T-helper 22 cell (primary cell): ENCODE measurements at regions not wholly inside any gene's neighbourhood (a gene's known extent, or its start where the extent isn't known, plus 50 kb on each side); places are given as distances from the start of the nearest gene placed in this dataset.

Source experiments
- DNase-seq: peaks from one replicate; pipeline ENCODE4 v3.0.0-alpha.2; 2020; ENCODE audit warnings: low read depth

DNA sequence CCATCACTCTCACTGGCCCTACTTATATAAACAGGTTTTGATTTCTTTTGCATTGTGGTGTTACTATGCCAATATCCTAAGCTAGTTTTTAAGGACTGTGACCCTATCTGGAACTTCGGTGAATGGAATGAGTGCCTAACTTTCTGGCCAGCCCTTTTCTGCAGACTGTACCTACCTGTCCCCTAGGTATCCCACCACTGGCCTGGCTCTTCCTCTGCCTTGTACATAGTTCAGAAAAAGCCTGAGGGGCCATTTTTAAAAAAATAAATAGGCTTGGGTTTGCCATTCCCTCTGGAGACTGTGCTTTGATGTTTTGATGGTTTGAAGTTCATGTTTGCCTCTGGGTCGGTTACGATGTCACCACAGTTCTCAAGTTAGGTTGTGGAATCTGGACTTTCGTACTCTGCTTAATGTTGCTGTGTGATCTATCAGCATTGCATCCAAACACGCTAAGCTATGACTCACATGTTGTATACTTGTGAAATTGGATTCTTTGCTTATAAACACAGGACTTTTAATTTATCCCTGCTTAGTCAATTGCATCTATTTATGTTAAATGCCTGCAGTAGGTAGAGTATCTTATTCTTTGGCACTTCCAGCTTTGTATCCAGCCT lies 182.0 kb downstream of the ANKRD50 start:
- DNase-seq, result no peak

DNA sequence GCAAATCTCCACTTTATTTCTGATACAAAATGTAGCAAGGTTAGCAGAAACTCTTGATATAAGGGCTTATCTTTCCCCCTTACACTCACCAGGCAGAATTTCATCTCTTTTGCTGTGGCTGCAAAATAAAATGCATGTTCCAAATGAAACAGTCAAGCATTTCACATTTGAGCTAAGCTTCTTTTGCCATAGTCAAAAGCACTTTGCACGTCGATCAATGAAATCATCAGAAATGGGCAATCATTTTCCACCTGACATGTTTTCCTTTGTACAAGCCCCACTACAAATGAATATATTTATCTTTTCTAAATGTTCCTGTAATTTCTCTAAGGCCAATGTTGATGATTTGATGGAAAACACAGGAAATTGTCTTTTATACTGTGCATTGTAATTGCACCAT lies 178.4 kb downstream of the ANKRD50 start:
- DNase-seq, result no peak

DNA sequence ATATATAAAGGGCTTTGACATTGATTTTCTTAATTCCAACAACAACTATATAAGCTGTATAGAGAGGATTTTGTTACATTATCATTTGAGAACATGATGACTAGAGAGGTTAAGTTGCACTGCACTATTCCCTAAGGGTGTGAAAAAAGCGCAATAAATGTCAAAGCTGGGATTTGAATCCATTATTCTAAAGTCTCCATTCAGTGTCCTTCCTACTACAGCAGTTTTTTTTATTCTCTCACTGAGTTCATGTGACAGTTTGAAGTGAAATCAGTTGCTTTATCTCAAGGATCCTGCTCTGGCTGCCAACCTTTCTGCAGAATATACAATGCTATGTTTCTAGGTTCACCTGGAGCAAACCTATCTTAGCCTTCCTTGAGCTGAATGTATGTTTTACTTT lies 177.5 kb downstream of the ANKRD50 start:
- DNase-seq, result no peak

DNA sequence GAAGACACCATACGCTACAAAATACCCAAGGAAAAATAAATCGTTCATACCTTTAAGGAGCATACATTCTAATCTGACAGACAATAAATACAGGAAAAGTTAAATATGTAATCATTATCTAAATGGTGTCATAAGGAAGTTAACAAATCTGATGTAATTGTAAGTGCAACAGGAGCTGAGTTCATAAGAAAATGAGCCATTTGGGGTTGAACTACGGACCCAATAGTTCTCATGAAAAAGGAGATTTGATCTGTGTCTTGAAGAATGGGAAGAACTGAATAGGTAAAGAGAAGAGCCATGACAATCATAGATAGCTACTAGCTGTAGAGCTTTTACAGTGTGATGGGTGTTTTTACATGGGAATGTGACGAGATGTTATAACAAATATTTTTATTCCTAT lies 175.6 kb downstream of the ANKRD50 start:
- no peak for DNase-seq

DNA sequence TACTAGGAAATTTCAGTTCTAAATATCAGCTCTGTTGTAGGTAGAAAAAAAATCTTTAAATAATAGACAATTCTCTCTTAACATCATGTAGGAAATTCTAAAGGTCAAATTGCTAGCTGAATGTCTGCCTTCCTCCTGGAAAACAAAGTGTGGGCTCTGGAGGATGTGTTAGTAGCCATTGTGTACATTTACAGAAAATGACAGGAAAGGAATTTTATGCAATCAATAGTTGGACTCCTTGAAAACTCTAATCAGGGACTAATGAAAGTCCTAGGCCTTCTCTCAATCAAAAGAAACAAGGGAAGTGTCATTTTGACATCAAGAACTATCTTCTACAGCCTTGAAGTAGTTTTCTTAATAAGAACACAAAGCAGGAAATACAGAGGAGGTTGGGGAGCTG lies 174.6 kb downstream of the ANKRD50 start:
- DNase-seq, result no peak

DNA sequence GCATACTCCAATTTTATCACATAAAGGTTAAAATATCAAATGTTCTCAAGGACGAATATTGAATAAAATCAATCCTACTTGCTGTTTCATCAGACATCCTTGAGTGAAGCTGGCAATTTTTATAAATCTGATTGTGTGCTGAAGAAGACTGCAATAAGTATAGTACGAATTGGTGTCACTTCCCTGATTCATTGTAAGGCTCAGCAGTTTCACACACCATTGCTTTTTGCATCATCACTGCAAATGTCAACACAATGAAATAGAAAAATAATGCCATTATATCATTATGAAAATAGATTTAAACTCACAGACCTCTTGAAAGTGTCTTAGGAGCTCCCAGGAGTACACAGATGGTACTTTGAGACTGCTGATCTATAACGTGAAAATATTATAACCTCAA lies 172.5 kb downstream of the ANKRD50 start:
- no peak for DNase-seq

DNA sequence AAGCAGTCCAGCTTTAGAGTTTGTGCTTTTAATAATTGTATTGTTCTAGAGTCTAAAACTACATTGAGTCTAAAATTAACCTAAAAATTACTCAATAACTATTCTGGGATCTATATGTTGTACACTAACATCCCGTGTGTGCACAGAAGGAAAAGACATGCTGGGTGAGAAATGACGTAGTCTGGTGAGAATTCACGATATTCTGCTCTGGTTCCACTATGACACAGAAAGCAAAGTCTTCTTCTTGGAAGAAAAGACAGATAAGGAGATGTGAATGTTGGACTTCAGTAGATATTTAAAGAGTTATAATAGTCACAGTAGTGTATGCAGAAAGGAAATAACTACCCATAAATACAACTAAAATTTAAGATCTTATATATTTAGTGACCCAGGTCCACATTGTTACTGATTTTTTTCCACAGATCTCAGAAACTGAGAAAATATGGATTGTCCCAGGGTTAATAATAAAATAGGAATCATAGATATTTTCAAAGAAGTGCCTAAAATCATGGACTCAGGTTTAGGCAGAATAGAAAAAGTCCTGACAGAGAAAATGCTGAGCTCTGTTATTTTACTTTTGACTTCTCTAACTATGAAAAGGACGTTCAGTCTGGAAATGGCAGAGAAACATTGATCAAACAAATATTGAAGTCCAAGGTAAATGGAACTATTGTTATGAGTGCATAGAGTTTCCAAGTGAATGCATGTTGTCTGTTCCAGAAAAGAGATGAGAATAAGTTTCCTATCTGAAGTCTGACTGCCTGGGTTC lies 170.7 kb downstream of the ANKRD50 start:
- no peak for DNase-seq

DNA sequence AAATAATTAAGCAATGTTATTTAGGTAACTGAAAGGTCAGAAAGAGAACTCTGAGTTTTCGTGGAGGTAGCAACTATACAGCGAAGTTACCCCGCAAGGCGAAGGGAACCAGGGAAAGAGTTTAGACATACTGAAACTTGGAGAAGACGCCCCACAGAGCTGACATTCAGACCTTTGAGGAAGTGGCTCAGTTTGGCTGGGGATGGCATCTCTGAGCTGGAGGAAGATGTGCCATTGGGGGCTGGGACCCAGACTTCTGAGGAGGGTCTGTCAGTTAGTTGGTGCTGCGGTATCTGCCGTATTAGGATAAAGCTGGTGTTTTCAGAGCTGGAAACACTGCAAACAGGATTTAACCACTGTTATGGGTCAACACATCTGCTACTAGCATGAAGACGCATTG lies 156.6 kb downstream of the ANKRD50 start:
- no peak for DNase-seq

DNA sequence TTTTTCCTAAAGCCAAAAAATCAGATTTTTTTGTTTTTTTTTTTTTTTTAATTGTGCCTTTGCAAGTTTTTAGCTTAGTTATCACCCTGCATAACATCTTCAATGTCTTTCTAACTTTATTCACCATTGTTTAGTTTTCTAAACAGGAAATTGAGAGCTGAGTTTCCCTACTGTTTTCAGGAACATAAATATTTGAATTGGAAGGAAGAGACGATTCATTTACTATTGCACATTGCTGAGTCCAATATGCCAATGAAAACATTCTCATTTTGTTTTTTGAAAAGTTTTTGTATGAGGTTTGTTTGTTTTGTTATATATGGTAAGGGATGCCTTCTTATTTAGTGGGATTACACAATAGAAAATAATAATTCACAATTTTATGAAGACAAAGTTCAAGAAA lies 148.4 kb downstream of the ANKRD50 start:
- no peak for DNase-seq

DNA sequence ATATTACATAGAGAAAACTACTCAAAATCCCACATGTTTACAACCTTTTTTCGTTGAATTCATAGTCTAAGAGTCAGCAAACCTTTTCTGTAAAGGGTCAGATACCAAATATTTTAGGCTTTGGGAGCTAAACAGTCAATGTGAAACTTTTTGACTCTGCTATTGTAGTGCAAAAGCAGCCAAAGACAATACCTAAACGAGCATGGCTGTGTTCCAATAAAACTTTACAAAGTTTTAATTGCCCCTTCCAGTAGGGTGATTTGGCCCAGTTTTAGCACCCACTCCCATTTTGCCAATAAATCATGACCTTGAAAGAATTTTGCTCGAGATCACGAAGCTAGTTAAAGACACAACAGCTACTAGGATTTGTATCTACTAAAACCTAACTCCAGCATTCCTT lies 147.2 kb downstream of the ANKRD50 start:
- no peak for DNase-seq

DNA sequence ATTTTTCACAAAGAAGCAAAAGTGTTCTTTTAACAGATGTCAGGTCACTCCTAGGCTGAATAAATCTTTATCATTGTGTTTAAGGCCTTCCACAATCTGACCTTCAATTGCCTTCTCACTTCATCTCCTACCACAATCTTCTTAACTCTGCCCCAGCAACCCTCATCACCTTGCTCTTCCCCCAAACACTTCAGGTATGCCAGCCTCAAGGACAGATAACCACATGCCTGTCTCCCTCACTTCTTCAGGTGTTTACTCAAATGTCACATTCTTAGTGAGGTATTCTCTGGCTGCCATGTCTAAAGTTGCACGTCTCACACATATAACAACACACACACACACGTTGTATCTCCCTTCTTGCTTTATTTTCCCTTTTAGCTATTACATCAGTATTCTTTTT lies 146.5 kb downstream of the ANKRD50 start:
- no peak for DNase-seq

DNA sequence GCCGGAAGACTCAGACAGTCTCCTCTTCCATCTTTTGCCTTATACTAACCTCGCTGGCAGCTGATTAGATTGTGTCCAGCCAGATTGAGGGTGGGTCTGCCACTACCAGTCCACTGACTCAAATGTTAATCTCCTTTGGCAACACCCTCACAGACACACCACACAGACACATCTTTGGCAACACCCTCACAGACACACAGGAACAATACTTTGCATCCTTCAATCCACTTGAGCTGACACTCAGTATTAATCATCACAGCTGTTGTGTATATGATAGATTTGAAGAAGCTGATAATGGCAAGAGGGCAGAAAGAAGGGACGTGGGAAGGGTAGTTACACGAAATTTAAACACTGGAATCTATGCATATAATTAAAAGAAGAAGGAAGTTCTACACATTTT lies 139.5 kb downstream of the ANKRD50 start:
- DNase-seq, result no peak

DNA sequence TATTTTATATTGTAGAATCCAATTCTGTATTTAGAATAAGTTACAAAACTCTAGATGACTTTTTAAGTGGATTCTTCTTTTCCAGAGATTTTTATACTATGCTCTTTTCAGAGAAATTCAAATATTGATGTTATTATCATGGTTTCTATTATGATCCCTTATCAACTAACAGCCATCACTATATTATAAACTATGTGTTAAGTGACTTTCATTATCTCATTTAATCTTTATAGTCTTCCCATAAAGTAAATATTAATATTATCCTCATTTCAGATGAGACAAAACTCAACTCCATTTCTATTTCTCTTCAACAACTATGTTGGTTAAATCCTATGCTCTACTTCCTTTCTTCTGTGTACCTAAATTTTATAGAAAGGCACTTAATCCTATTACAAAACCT lies 132.6 kb downstream of the ANKRD50 start:
- DNase-seq, result no peak

DNA sequence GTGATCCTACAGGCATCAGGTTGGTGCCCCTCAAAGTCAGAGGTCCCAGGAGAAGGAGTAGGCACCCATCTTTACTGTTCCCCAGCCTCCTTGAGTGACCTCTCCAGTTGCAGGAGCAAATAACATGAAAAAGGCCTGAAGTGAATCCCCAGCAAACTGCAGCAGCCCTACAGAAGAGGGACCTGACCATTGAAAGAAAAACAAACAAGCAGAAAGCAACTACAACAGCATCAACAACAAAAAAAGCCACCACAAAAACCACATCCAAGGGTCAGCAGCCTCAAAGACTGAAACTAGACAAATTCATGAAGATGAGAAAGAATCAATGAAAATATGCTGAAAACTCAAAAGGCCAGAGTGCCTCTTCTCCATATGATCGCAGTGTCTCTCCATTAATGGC lies 128.7 kb downstream of the ANKRD50 start:
- DNase-seq, result no peak

DNA sequence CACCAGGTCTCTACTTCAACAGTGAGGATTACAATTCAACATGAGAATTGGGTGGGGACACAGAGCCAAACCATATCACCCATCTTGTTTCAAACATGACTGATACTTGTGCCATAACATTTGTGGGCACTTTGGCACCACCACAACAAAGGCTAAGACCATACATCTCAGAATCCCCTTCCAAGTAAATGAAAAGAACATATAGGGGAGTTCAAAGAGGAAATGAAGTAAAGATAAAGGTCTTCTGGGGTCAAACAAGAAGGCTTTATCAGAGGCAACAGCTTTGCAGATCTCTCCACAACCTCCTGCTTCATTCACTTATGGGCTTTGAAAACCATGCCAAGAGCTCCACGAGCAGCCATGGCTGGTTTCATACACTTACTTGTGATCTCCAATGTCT lies 122.7 kb downstream of the ANKRD50 start:
- DNase-seq, result no peak

DNA sequence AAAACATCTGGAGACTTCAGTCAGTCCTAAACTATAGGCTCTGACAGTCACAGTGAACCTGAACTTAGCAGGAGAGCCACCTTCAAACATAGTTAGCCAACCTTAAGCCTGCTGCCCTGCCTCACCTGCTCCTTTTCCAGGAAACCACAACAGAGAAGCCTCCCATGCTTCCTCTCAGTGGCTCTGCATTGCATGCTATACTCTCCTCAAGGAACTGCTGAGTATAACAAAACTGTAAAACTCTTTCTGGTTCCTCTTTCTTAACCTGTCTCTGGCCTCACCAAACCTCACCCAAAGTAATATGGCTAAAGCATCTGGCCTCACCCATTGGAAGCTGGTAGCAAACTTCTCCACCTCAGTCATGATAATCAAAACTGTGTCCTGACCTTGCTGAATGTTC lies 122.1 kb downstream of the ANKRD50 start:
- DNase-seq, result no peak

DNA sequence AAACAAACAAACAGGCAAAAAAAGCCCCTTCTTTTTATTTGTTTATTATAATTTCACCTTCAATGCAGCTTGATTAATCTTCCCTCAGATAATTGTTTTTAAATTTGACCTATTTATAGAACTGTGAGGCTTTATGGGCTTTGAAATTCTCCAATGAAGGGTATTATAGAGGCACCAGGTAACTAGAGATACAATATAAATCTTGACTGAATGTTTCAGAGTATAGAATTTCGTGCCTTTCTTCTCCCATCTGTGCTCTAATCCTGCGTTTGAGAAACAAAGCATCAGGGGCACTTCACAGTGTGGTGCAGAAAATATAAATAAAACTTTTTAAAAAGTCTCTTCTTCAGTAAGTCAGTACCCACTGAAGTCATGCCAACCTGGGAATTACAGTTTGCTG lies 120.9 kb downstream of the ANKRD50 start:
- no peak for DNase-seq

DNA sequence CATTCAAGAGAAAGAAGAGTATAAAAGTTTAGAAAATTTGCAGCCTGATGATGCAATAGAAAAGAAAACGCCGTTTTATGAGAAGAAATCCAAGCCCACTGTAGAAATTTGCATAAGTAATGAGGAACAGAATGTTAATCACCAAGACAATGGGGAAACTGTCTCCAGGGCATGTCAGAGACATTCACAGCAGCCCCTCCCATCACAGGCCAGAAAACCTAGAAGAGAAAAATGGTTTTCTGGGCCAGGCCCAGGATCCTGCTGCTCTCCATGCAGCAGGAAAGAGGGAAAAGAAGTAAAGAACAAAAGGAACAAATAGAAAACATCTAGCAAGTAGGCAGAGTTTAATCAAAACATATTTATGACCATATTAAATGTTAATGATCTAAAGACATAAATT lies 119.0 kb downstream of the ANKRD50 start:
- no peak for DNase-seq

DNA sequence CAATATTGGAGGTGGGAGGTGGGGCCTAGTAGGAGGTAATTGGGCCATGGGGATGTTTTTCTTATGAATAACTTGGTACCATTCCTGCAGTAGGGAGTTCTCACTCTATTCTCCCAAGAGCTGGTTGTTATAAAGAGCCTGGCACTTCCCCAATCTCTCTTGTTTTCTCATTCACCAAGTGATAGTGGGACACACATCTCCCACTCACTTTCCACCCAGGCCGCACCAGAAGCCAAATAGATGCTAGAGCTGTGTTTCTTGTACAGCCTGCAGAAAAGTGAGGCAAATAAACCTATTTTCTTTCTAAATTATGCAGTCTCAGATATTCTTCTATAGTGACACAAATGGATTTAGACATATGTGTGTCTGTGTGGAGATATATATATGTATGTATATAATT lies 117.6 kb downstream of the ANKRD50 start:
- DNase-seq, result no peak

DNA sequence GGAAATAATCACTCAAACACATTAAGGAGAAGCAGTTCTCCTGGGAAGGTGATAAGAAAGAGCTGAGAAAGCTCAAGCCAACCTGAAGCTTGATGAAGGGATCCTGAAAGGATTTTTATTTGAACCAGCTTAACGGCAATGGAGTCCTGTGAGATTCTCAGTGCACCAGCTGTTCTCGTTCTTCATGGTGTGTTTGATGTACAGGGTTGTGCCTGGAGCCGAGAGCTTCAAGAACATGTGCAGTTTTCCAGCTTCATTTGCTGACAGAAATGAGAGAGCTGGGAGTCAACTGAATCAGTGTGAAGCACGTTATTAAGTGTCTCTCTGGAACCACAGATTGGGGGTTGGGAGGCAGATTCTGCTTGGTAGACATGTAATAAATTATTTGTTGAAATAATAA lies 115.7 kb downstream of the ANKRD50 start:
- no peak for DNase-seq

DNA sequence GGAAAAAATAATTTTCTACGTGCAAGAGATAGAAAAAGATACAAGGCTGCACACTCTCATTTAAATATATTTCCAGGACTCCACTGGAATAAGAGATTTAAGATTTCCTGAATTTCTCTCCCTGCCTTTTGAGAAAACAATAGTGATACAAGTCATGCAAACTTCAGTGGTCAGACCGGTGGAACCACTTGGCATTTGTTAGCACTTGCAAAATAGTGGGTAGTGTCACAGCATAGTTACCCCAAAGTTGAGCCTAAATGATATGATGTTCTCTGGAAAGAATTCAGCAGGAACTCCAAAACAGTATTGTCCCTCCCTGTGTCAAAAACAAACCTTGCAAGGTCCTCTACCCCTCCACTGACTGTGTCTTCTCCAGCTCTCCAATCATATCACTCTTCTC lies 102.3 kb downstream of the ANKRD50 start:
- no peak for DNase-seq
